Panc1 (cell line): ENCODE measurements at regions not wholly inside any gene's neighbourhood (a gene's known extent, or its start where the extent isn't known, plus 50 kb on each side); places are given as distances from the start of the nearest gene placed in this dataset.

Source experiments
- ATAC-seq: fragments of 200-7000 bp; cut with Tn5 transposase; 2 replicates; pipeline ENCODE4 v1.9.1; 2020; ENCODE audit warnings: mild to moderate bottlenecking, moderate library complexity
- BruUV-seq: library from RNA; stranded (reverse); fragments of 400-500 nt; replicated peaks from 2 replicates; lab custom pipeline; 2021; lab: Mats Ljungman, UMichigan
- CTCF ChIA-PET: fragments of 300-600 bp; sonication (Branson Sonifier 250); formaldehyde crosslinking; loops from one replicate; lab custom pipeline; 2022; ENCODE audit warnings: antibody characterized with exemption; lab: Charles Lee
- POLR2A ChIA-PET: fragments of 300-600 bp; sonication (Branson Sonifier 250); formaldehyde crosslinking; loops from one replicate; lab custom pipeline; 2022; ENCODE audit warnings: antibody characterized with exemption; lab: Charles Lee
- DNase-seq: peaks from one replicate; pipeline ENCODE4 v3.0.0-alpha.2; 2010; ENCODE audit warnings: low read depth, low spot score
- H3K27ac ChIP-seq: 2 replicates; pipeline ENCODE4 v1.5.1; 2011; ENCODE audit warnings: mild to moderate bottlenecking, low read length, inconsistent platforms
- H3K27me3 ChIP-seq: fragments of 200-500 bp; sonication (Bioruptor generic); 2 replicates; pipeline ENCODE4 v1.6.0; 2014; ENCODE audit warnings: low read length, inconsistent platforms; ENCODE audit not compliant: control insufficient read depth, insufficient read depth
- H3K36me3 ChIP-seq: fragments of 200-500 bp; sonication (Bioruptor generic); 2 replicates; pipeline ENCODE4 v1.5.1; 2014; ENCODE audit warnings: inconsistent platforms, mild to moderate bottlenecking, low read length, moderate library complexity; ENCODE audit not compliant: control insufficient read depth, insufficient read depth
- H3K4me1 ChIP-seq: 2 replicates; pipeline ENCODE4 v1.5.1; 2011; ENCODE audit warnings: inconsistent platforms, mild to moderate bottlenecking, low read length, moderate library complexity; ENCODE audit not compliant: control insufficient read depth, insufficient read depth
- H3K4me3 ChIP-seq, 2 experiments: 2 replicates each; pipeline ENCODE4 v1.5.1; 2011 to 2012; ENCODE audit warnings: low read depth in 2 of 2, low read length in 2 of 2, mild to moderate bottlenecking in 2 of 2, inconsistent platforms in 1 of 2, moderate library complexity in 1 of 2
- H3K9me3 ChIP-seq: fragments of 200-500 bp; sonication (Bioruptor generic); 2 replicates; pipeline ENCODE4 v1.5.1; 2014; ENCODE audit warnings: low read depth, mild to moderate bottlenecking, inconsistent platforms, low read length, moderate library complexity; ENCODE audit not compliant: control insufficient read depth, insufficient read depth
- CTCF ChIP-seq: fragments of 450-650 bp; IDR thresholded peaks from 2 replicates; pipeline ENCODE4 v1.5.1; 2017; ENCODE audit warnings: mild to moderate bottlenecking
- POLR2AphosphoS5 ChIP-seq: IDR thresholded peaks from 2 replicates; pipeline ENCODE4 v1.6.1; 2012; ENCODE audit warnings: mild to moderate bottlenecking, low read depth, low read length, moderate library complexity
- SIN3A ChIP-seq: IDR thresholded peaks from 2 replicates; pipeline ENCODE4 v1.6.1; 2012; ENCODE audit warnings: low read depth, mild to moderate bottlenecking, low read length, moderate library complexity, borderline replicate concordance; ENCODE audit not compliant: insufficient read depth
- TCF7L2 ChIP-seq: IDR thresholded peaks from 2 replicates; pipeline ENCODE4 v1.6.1; 2011; ENCODE audit warnings: mild to moderate bottlenecking, low read depth, low read length, inconsistent platforms
- in situ Hi-C: cut with HindIII; loops from 2 replicates; pipeline ENCODE4 v1.10.0; 2016; ENCODE audit warnings: low sequenced_read_pairs, low pct_unique_long_range_greater_than_20kb
- intact Hi-C: fragments of 100-400 bp; cut with micrococcal nuclease; formaldehyde crosslinking; loops from one replicate; pipeline ENCODE4 v1.10.0; 2022; ENCODE audit not compliant: unreplicated experiment
- TF ChIP-seq, protein P1 (sequence below), 2 experiments: IDR thresholded peaks; 2 replicates each; pipeline ENCODE4 v1.6.1; 2011 to 2012; ENCODE audit warnings: low read depth in 2 of 2, control low read depth in 1 of 2, low read length in 1 of 2, mild to moderate bottlenecking in 1 of 2, moderate library complexity in 1 of 2; ENCODE audit not compliant: insufficient read depth in 1 of 2

DNA sequence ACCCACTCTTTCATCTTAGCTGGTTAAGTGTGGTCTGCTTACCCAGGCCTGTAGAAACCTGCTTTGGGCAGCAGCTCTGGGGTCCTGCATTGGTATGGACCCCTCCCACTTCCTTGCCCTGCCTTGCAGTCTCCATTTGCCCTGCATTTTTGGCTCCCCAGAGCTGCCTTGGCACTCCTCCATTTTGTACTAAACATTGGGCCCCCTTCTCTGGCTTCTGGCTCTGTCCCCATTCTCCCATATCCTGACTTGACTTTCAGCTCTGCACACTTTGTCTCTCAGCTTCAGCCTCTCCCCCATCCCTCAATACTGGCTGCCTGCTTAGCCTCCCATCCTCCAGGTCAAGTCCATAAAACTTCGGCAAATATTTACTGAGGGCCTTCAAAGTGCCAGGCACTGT lies 145.5 kb upstream of the PELI1 start:
- CTCF ChIA-PET, result no interaction called here
- BruUV-seq, result no TSS peak
- H3K9me3 ChIP-seq, result no peaks in the 10 kb centered on the region
- no peak overlapping the region for H3K27ac ChIP-seq
- no peaks in the 10 kb centered on the region for H3K4me1 ChIP-seq
- POLR2A ChIA-PET, result no interaction called here
- intact Hi-C loops, result no loop called here
- TF ChIP-seq POLR2AphosphoS5 (no peak), TCF7L2 (no peak), SIN3A (no peak), CTCF (no peak)
- TF ChIP-seq, protein P1, sequence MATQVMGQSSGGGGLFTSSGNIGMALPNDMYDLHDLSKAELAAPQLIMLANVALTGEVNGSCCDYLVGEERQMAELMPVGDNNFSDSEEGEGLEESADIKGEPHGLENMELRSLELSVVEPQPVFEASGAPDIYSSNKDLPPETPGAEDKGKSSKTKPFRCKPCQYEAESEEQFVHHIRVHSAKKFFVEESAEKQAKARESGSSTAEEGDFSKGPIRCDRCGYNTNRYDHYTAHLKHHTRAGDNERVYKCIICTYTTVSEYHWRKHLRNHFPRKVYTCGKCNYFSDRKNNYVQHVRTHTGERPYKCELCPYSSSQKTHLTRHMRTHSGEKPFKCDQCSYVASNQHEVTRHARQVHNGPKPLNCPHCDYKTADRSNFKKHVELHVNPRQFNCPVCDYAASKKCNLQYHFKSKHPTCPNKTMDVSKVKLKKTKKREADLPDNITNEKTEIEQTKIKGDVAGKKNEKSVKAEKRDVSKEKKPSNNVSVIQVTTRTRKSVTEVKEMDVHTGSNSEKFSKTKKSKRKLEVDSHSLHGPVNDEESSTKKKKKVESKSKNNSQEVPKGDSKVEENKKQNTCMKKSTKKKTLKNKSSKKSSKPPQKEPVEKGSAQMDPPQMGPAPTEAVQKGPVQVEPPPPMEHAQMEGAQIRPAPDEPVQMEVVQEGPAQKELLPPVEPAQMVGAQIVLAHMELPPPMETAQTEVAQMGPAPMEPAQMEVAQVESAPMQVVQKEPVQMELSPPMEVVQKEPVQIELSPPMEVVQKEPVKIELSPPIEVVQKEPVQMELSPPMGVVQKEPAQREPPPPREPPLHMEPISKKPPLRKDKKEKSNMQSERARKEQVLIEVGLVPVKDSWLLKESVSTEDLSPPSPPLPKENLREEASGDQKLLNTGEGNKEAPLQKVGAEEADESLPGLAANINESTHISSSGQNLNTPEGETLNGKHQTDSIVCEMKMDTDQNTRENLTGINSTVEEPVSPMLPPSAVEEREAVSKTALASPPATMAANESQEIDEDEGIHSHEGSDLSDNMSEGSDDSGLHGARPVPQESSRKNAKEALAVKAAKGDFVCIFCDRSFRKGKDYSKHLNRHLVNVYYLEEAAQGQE (IDR thresholded peaks at IDR 0.05; ENCODE audit: insufficient read depth in 1 of 2, low read depth in 2 of 2, low read length in 1 of 2), result no peak
- in situ Hi-C loops, result no loop called here
- no peaks in the 10 kb centered on the region for H3K36me3 ChIP-seq
- DNase-seq (no peak), ATAC-seq (no peak)
- no peak overlapping the region for H3K4me3 ChIP-seq
- H3K27me3 ChIP-seq, result peaks cover 6% of the 10 kb centered on the region; the same call in 1 of the 2 replicates

DNA sequence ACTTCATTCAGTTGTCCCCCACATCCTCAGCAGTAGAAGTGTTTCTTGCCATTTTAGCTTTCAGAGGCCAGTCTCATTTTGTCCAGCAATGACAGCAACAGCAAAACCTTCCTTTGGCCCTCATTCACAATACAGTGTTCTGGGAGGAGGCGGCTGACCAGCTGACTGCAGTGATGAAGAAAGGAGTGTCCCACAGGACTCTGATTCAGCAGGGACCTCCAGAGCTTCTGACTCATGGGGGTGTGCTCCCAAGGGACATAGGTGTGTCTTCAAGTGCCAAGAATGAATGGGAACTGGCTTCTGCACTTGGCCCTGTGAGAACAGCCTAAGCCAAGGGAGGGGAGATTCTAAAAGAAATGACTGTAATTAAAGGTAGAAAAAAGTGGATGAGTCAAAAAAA lies 147.0 kb upstream of the PELI1 start:
- H3K4me3 ChIP-seq, result no peak overlapping the region
- intact Hi-C loops (no loop called here), in situ Hi-C loops (no loop called here)
- no peak for ATAC-seq
- no peaks in the 10 kb centered on the region for H3K9me3 ChIP-seq
- no TSS peak for BruUV-seq
- H3K27ac ChIP-seq, result no peak overlapping the region
- CTCF ChIA-PET, result no interaction called here
- H3K27me3 ChIP-seq, result peaks cover 6% of the 10 kb centered on the region; the same call in 1 of the 2 replicates
- H3K36me3 ChIP-seq, result no peaks in the 10 kb centered on the region
- POLR2A ChIA-PET, result no interaction called here
- DNase-seq, result no peak
- TF ChIP-seq POLR2AphosphoS5 (no peak), TCF7L2 (no peak), CTCF (no peak), SIN3A (no peak)
- TF ChIP-seq, protein P1 (IDR thresholded peaks at IDR 0.05; ENCODE audit: insufficient read depth in 1 of 2, low read depth in 2 of 2, low read length in 1 of 2), result no peak
- no peaks in the 10 kb centered on the region for H3K4me1 ChIP-seq
